HepG2 (cell line): ENCODE measurements at regions not wholly inside any gene's neighbourhood (a gene's known extent, or its start where the extent isn't known, plus 50 kb on each side); places are given as distances from the start of the nearest gene placed in this dataset.

Experiments
- ATAC-seq: fragments of 200-7000 bp; cut with Tn5 transposase; 3 replicates; pipeline ENCODE4 v1.9.1; 2020; ENCODE audit warnings: mild to moderate bottlenecking, moderate library complexity
- BruUV-seq: library from RNA; stranded (reverse); fragments of 400-500 nt; replicated peaks from 2 replicates; lab custom pipeline; 2021; lab: Mats Ljungman, UMichigan
- CTCF ChIA-PET: fragments of 300-600 bp; formaldehyde crosslinking; extraction: SDS; loops from one replicate; lab custom pipeline; 2021; ENCODE audit warnings: low total read pairs, inconsistent platforms, low intra/inter-chr PET ratio; lab: Yijun Ruan, JAX
- POLR2A ChIA-PET: fragments of 350-600 bp; sonication (Branson Sonifier 250); formaldehyde crosslinking; loops from one replicate; lab custom pipeline; 2020; ENCODE audit warnings: antibody characterized with exemption, inconsistent platforms; lab: Yijun Ruan, JAX
- DNase-seq: peaks from one replicate; pipeline ENCODE4 v3.0.0-alpha.2; 2015; ENCODE audit warnings: low spot score
- FAIRE-seq: peaks from 3 replicates; lab custom pipeline; 2011; peaks lifted over from hg19 to GRCh38; lab: Jason Lieb, UNC
- H2AFZ ChIP-seq: one replicate; pipeline ENCODE4 v1.6.1; 2011; ENCODE audit warnings: low read length, inconsistent platforms
- H3K27ac ChIP-seq: fragments of 300-600 bp; 3 replicates; pipeline ENCODE4 v1.8.0; 2011; ENCODE audit warnings: mixed run types, mild to moderate bottlenecking, mixed read lengths, low read length, inconsistent platforms; ENCODE audit not compliant: insufficient read depth; ENCODE audit errors: extremely low read length
- H3K27me3 ChIP-seq, 2 experiments: fragments of 200-600 bp in 1 of 2; 2 replicates in 1 of 2; 3 replicates in 1 of 2; pipeline versions ENCODE4 v1.6.0 to v1.8.0; 2011; ENCODE audit warnings: low read length in 2 of 2, mild to moderate bottlenecking in 2 of 2, moderate library complexity in 2 of 2, inconsistent platforms in 1 of 2; ENCODE audit not compliant: insufficient read depth in 2 of 2, control insufficient read depth in 1 of 2
- H3K36me3 ChIP-seq, 2 experiments: fragments of 200-600 bp in 1 of 2; replicated peaks in 1 of 2; 2 replicates in 1 of 2; 3 replicates in 1 of 2; pipeline versions ENCODE4 v1.5.1 to v1.8.0; 2011; ENCODE audit warnings: low read length in 2 of 2, inconsistent platforms in 1 of 2; ENCODE audit not compliant: insufficient read depth in 2 of 2, control insufficient read depth in 1 of 2
- H3K4me1 ChIP-seq: 2 replicates; pipeline ENCODE4 v1.5.1; 2012; ENCODE audit warnings: low read length, inconsistent platforms; ENCODE audit not compliant: insufficient read depth
- H3K4me2 ChIP-seq: 2 replicates; pipeline ENCODE4 v1.6.0; 2011; ENCODE audit warnings: low read depth, low read length, inconsistent platforms
- H3K4me3 ChIP-seq, 3 experiments: fragments of 200-600 bp in 1 of 3; sonication (generic), shearing (Covaris generic) in 1 of 3; replicated peaks in 1 of 3; 2 replicates each; pipeline ENCODE4 v1.5.1; 2011 to 2016; ENCODE audit warnings: low read length in 3 of 3, inconsistent platforms in 2 of 3, low read depth in 2 of 3, mild to moderate bottlenecking in 2 of 3, control low read depth in 1 of 3, mixed read lengths in 1 of 3; ENCODE audit not compliant: insufficient read depth in 1 of 3
- H3K79me2 ChIP-seq: one replicate; pipeline ENCODE4 v1.6.1; 2011; ENCODE audit warnings: low read length, inconsistent platforms; ENCODE audit not compliant: insufficient read depth
- H3K9ac ChIP-seq: 2 replicates; pipeline ENCODE4 v1.6.0; 2011; ENCODE audit warnings: mild to moderate bottlenecking, low read depth, low read length, inconsistent platforms; ENCODE audit not compliant: insufficient read depth
- H3K9me3 ChIP-seq: 2 replicates; pipeline ENCODE4 v1.5.1; 2012; ENCODE audit warnings: mild to moderate bottlenecking, low read length
- H4K20me1 ChIP-seq: 2 replicates; pipeline ENCODE4 v1.6.0; 2011; ENCODE audit warnings: inconsistent platforms, mild to moderate bottlenecking, low read length, moderate library complexity; ENCODE audit not compliant: insufficient read depth
- CHD2 ChIP-seq: IDR thresholded peaks from 2 replicates; pipeline ENCODE4 v1.6.1; 2011; ENCODE audit warnings: low read depth, low read length, improper control_type of control experiment
- E2F5 ChIP-seq: sonication (generic); formaldehyde crosslinking; conservative IDR thresholded peaks from 2 replicates; pipeline ENCODE4 v1.4.0; 2020; ENCODE audit warnings: missing genetic modification reagents
- ESRRA ChIP-seq: sonication (generic); formaldehyde crosslinking; IDR thresholded peaks from 2 replicates; pipeline ENCODE4 v1.5.1; 2020; ENCODE audit warnings: mild to moderate bottlenecking, low read depth, missing genetic modification reagents
- KAT8 ChIP-seq: IDR thresholded peaks from 2 replicates; pipeline ENCODE4 v1.6.1; 2016; ENCODE audit warnings: missing genetic modification reagents, missing compliant biosample characterization
- KLF11 ChIP-seq: IDR thresholded peaks from 2 replicates; pipeline ENCODE4 v1.6.1; 2016; ENCODE audit warnings: missing compliant biosample characterization
- NR3C1 ChIP-seq: sonication (generic); formaldehyde crosslinking; IDR thresholded peaks from 2 replicates; pipeline ENCODE4 v1.4.0; 2020; ENCODE audit warnings: missing genetic modification reagents
- RBAK ChIP-seq: sonication (generic); formaldehyde crosslinking; IDR thresholded peaks from 2 replicates; pipeline ENCODE4 v1.5.1; 2020; ENCODE audit warnings: mild to moderate bottlenecking, missing genetic modification reagents
- REPIN1 ChIP-seq: sonication (generic); formaldehyde crosslinking; IDR thresholded peaks from 2 replicates; pipeline ENCODE4 v1.8.0; 2022; ENCODE audit warnings: missing genetic modification reagents, low read depth, mild to moderate bottlenecking, borderline replicate concordance
- SIN3A ChIP-seq: IDR thresholded peaks from 2 replicates; pipeline ENCODE4 v1.6.1; 2011; ENCODE audit warnings: low read depth, mild to moderate bottlenecking, control low read depth, low read length, borderline replicate concordance
- SIN3B ChIP-seq: fragments of 150-350 bp; IDR thresholded peaks from 2 replicates; pipeline ENCODE4 v1.6.1; 2014; ENCODE audit warnings: low read length
- SP2 ChIP-seq: sonication (generic); formaldehyde crosslinking; IDR thresholded peaks from 2 replicates; pipeline ENCODE4 v1.5.1; 2020; ENCODE audit warnings: mild to moderate bottlenecking, missing genetic modification reagents
- TBX2 ChIP-seq: sonication (generic); formaldehyde crosslinking; IDR thresholded peaks from 2 replicates; pipeline ENCODE4 v1.5.0; 2020; ENCODE audit warnings: missing genetic modification reagents, mild to moderate bottlenecking, borderline replicate concordance
- XRCC5 ChIP-seq: fragments of 200-400 bp; formaldehyde crosslinking; optimal IDR thresholded peaks from 2 replicates; pipeline ENCODE3; 2017; ENCODE audit warnings: mild to moderate bottlenecking, low read length
- ZBTB38 ChIP-seq: sonication (generic); formaldehyde crosslinking; IDR thresholded peaks from 2 replicates; pipeline ENCODE4 v1.5.1; 2020; ENCODE audit warnings: mild to moderate bottlenecking, missing genetic modification reagents
- ZNF652 ChIP-seq: IDR thresholded peaks from 2 replicates; pipeline ENCODE4 v1.6.1; 2016; ENCODE audit warnings: low read depth, borderline replicate concordance
- ZNF782 ChIP-seq: sonication (generic); formaldehyde crosslinking; IDR thresholded peaks from 2 replicates; pipeline ENCODE4 v1.4.0; 2020; ENCODE audit warnings: missing genetic modification reagents, mild to moderate bottlenecking, borderline replicate concordance
- WGBS: methylation state at CpG from one replicate; pipeline ENCODE4 v1.1.6; 2017; ENCODE audit warnings: low lambda C conversion rate; 5-methylcytosine and 5-hydroxymethylcytosine counted together
- in situ Hi-C: cut with HindIII; loops from 2 replicates; pipeline ENCODE4 v1.10.0; 2017; ENCODE audit warnings: low pct_unique_long_range_greater_than_20kb; ENCODE audit not compliant: extremely low pct_ligation_motif_present
- intact Hi-C: fragments of 100-400 bp; cut with micrococcal nuclease; formaldehyde crosslinking; loops from one replicate; pipeline ENCODE4 v1.10.0; 2022; ENCODE audit not compliant: unreplicated experiment
- TF ChIP-seq, protein P1 (sequence below): sonication (generic); formaldehyde crosslinking; IDR thresholded peaks from 2 replicates; pipeline ENCODE4 v1.5.0; 2020; ENCODE audit warnings: mild to moderate bottlenecking, low read depth, missing genetic modification reagents, borderline replicate concordance
- TF ChIP-seq, protein P2 (sequence below), 2 experiments: fragments of 450-650 bp in 1 of 2; sonication (generic) in 1 of 2; formaldehyde crosslinking; IDR thresholded peaks; 2 replicates each; pipeline versions ENCODE4 v1.5.0 to v1.8.0; 2020 to 2022; ENCODE audit warnings: mild to moderate bottlenecking in 1 of 2, missing genetic modification reagents in 1 of 2

DNA sequence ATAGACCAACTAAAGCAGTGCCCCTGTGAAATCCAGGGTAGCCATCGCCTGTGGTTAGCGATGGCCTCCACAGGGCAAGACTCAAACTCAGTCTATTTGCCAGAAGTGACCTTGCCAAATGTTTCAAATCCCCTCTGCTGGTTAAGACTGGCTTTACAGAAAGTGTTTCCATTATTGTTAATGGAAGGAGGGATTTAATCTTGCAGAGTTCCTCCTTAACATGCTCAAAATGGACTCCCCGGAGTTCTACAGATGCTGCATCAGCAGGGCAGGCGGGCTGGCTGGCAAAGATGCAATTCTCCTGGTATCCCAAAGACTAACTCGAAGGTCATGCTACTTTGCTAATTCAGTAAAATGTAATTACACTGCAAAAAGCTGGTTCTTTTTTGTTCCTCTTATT is 313.0 kb upstream of the SLC7A11 start:
- ChIA-PET POLR2A (no interaction called here), CTCF (no interaction called here)
- DNase-seq, result no peak
- no peak for ATAC-seq
- H2AFZ ChIP-seq, result no peak overlapping the region
- no peaks in the 10 kb centered on the region for H3K27me3 ChIP-seq
- no peak for FAIRE-seq
- H3K79me2 ChIP-seq, result no peaks in the 10 kb centered on the region
- H3K9me3 ChIP-seq, result no peaks in the 10 kb centered on the region
- H3K4me1 ChIP-seq, result no peaks in the 10 kb centered on the region
- H3K27ac ChIP-seq, result no peak overlapping the region
- H3K9ac ChIP-seq, result no peak overlapping the region
- H3K4me3 ChIP-seq, result no peak overlapping the region
- in situ Hi-C loops (no loop called here), intact Hi-C loops (loop anchor here (5.0 kb wide), 2 partner anchors 313 to 518 kb away; partner anchors contain the start of gene SLC7A11)
- H3K36me3 ChIP-seq, result no peaks in the 10 kb centered on the region
- H4K20me1 ChIP-seq, result no peaks in the 10 kb centered on the region
- TF ChIP-seq ZNF782, result no peak
- 53% methylated on average over 5 of the region's 5 CpGs for WGBS
- no TSS peak for BruUV-seq
- H3K4me2 ChIP-seq, result no peak overlapping the region

DNA sequence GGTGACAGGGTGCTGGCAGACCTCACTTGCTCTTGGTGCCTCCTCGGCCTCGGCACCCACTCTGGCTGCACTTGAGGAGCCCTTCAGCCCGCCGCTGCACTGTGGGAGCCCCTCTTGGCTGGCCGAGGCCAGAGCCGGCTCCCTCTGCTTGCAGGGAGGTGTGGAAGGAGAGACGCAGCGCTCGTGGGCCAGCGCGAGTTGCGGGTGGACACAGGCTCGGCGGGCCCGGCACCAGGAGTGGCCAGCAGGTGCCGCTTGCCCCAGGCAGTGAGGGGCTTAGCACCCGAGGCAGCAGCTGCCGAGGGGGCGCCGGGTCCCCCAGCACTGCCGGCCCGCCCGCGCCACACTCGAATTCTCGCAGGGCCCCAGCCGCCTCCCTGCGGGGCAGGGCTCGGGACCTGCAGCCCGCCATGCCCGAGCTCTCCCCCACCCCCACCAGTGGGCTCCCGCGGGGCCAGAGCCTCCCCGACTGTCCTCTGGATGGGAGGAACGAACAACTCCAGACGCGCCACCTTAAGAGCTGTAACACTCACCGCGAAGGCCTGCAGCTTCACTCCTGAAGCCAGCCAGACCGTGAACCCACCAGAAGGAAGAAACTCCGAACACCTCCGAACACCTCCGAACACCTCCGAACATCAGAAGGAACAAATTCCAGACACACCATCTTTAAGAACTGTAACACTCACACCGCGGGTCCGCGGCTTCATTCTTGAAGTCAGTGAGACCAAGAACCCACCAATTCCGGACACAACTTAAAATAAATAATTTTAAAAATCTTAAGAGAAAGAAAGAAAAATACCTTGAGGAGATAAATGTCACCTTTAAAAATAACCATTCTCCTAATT is 311.1 kb upstream of the SLC7A11 start:
- Histone ChIP-seq H3K27ac (no peak overlapping the region), H3K4me1 (no peaks in the 10 kb centered on the region), H3K9me3 (no peaks in the 10 kb centered on the region), H3K9ac (no peak overlapping the region), H3K4me3 (no peak overlapping the region), H2AFZ (no peak overlapping the region), H3K27me3 (no peaks in the 10 kb centered on the region), H4K20me1 (no peaks in the 10 kb centered on the region), H3K79me2 (no peaks in the 10 kb centered on the region), H3K36me3 (no peaks in the 10 kb centered on the region), H3K4me2 (no peak overlapping the region)
- intact Hi-C loops (no loop called here), in situ Hi-C loops (no loop called here)
- ATAC-seq (no peak), FAIRE-seq (no peak), DNase-seq (no peak)
- CTCF ChIA-PET, result no interaction called here
- 84% methylated on average over 14 of the region's 49 CpGs for WGBS
- no TSS peak for BruUV-seq
- POLR2A ChIA-PET, result no interaction called here
- TF ChIP-seq SP2, result no peak
- TF ChIP-seq CHD2, result no peak
- TF ChIP-seq, protein P1, sequence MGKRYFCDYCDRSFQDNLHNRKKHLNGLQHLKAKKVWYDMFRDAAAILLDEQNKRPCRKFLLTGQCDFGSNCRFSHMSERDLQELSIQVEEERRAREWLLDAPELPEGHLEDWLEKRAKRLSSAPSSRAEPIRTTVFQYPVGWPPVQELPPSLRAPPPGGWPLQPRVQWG, result no peak
- TF ChIP-seq SIN3B, result no peak
- no peak for TF ChIP-seq RBAK (CRISPR knock-in tag)
- TF ChIP-seq SIN3A, result no peak
- TF ChIP-seq ZBTB38, result no peak
- TF ChIP-seq ZNF652, result no peak
- TF ChIP-seq, protein P2, sequence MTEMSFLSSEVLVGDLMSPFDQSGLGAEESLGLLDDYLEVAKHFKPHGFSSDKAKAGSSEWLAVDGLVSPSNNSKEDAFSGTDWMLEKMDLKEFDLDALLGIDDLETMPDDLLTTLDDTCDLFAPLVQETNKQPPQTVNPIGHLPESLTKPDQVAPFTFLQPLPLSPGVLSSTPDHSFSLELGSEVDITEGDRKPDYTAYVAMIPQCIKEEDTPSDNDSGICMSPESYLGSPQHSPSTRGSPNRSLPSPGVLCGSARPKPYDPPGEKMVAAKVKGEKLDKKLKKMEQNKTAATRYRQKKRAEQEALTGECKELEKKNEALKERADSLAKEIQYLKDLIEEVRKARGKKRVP (CRISPR knock-in tag; IDR thresholded peaks at IDR 0.05), result no peak
- TF ChIP-seq KLF11 (CRISPR knock-in tag), result no peak
- TF ChIP-seq TBX2 (CRISPR knock-in tag), result no peak
- TF ChIP-seq ESRRA (CRISPR knock-in tag), result no peak
- TF ChIP-seq KAT8, result no peak
- TF ChIP-seq REPIN1 (CRISPR knock-in tag), result no peak
- TF ChIP-seq NR3C1 (CRISPR knock-in tag), result no peak
- no peak for TF ChIP-seq XRCC5
- TF ChIP-seq E2F5 (CRISPR knock-in tag), result no peak
